Mammary epithelial cell (primary cell): ENCODE measurements at regions not wholly inside any gene's neighbourhood (a gene's known extent, or its start where the extent isn't known, plus 50 kb on each side); places are given as distances from the start of the nearest gene placed in this dataset.

Experiments used
- EZH2 ChIP-seq: IDR thresholded peaks from 2 replicates; pipeline ENCODE4 v1.6.1; 2012; ENCODE audit warnings: low read length, inconsistent platforms, borderline replicate concordance
- TF ChIP-seq, protein P1 (sequence below), 2 donors: IDR thresholded peaks in 1 of 2; conservative IDR thresholded peaks in 1 of 2; 2 replicates each; pipeline ENCODE4 v1.5.1; 2011 to 2012; ENCODE audit warnings: inconsistent platforms in 2 of 2, low read length in 2 of 2, mild to moderate bottlenecking in 2 of 2, control low read depth in 1 of 2, low read depth in 1 of 2; ENCODE audit not compliant: insufficient read depth in 1 of 2; ENCODE audit errors: extremely low read depth in 1 of 2

DNA sequence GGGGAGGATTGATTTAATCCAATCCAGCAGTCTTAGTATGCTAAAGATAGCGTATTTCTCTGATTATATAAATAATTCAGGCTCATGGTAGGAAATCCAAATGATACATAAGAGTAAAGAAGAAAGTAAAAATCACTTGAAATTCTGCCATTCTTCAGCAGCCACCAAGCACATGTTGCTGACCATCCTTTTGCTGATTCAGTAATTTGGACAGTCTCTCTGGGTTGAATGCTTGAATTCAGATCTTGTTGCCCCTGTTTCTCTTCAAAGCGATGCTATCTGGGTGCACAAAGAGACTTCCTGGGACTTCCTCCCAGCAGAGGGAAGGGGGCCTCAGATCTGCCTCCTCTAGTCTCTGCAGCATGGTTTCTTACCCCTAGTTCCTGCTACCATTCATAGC is 609.1 kb downstream of the UTRN start:
- TF ChIP-seq, protein P1, sequence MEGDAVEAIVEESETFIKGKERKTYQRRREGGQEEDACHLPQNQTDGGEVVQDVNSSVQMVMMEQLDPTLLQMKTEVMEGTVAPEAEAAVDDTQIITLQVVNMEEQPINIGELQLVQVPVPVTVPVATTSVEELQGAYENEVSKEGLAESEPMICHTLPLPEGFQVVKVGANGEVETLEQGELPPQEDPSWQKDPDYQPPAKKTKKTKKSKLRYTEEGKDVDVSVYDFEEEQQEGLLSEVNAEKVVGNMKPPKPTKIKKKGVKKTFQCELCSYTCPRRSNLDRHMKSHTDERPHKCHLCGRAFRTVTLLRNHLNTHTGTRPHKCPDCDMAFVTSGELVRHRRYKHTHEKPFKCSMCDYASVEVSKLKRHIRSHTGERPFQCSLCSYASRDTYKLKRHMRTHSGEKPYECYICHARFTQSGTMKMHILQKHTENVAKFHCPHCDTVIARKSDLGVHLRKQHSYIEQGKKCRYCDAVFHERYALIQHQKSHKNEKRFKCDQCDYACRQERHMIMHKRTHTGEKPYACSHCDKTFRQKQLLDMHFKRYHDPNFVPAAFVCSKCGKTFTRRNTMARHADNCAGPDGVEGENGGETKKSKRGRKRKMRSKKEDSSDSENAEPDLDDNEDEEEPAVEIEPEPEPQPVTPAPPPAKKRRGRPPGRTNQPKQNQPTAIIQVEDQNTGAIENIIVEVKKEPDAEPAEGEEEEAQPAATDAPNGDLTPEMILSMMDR (conservative IDR thresholded peaks at IDR 0.05 in 1 of 2, IDR thresholded peaks at IDR 0.05 in 1 of 2; ENCODE audit: extremely low read depth in 1 of 2, insufficient read depth in 1 of 2, low read depth in 1 of 2, low read length in 2 of 2) = no peak
- TF ChIP-seq EZH2 = no peak
